NCI-H146 treated with DMSO at 0.1 percent for 48 hours (cell line): ENCODE measurements at regions not wholly inside any gene's neighbourhood (a gene's known extent, or its start where the extent isn't known, plus 50 kb on each side); places are given as distances from the start of the nearest gene placed in this dataset.

ENCODE experiments used
- DNase-seq: peaks from one replicate; lab custom pipeline; 2025; ENCODE audit not compliant: unreplicated experiment; lab: John Stamatoyannopoulos, UW

- DNase-seq = no peak
Measured at GRCh38 chr6:28766426-28766825, 157.4 kb downstream of the TRIM27 start.

GRCh38 chr6:28767133-28767532 lies 156.7 kb downstream of the TRIM27 start:
- no peak for DNase-seq

DNA sequence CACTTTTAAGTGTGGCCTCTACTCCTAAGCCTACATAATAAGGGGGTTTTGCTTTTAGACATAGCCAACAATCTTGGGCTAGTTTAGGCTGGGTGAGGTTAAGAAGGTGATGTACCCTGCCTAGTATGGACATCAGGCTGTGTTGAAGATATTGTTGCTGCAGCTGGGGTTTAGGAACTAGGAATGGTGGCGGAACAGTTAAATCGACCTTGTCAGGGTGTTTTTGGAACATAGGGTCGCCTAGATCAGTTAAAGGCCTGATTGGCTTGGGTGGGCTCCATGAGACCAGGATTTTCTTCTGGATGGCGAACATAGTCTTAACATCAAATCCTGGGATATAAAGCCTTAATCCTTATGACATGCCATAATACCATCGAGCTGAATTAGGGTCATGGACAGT lies 156.1 kb downstream of the TRIM27 start:
- no peak for DNase-seq

- DNase-seq = no peak
Measured at GRCh38 chr6:28768187-28768913, 155.4 kb downstream of the TRIM27 start.

DNA sequence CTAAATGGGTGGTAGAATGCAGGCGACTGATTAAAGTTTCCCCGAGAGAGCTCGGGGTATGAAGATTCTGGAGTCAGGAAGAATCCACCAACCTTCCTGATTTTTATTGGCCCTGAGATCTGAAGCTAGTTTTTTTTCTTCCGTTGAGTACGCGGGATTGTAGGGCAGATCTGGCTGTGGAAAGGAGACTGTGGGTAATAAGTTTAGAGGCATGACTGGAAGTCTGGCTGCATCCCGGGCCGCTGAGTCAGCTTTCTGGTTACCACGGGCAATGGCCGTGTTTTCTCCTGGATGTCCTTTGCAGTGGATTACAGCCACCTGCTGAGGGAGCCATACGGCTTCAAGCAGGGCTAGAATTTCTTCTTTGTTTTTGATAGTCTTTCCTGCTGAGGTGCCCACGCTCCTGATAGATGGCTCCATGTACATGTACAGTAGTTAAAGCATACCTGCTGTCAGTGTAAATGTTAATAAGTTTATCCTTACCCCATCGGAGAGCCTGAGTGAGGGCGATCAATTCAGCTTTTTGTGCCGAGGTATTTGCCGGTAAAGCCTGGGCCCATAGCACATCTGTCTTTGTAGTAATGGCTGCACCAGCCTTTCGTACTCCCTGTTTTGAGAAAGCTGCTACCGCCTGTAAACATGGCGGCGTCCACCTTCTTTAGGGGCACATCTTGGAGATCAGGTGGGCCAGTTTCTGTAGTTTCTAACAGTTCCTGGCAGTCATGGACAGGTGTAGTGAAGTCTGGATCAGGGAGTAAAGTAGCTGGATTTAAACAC lies 154.0 kb downstream of the TRIM27 start:
- no peak for DNase-seq

- no peak for DNase-seq
Measured at GRCh38 chr6:28770732-28771131, 153.1 kb downstream of the TRIM27 start.

GRCh38 chr6:28771401-28772267 lies 152.2 kb downstream of the TRIM27 start:
- no peak for DNase-seq

- DNase-seq = no peak
Measured at GRCh38 chr6:28772480-28773381, 151.1 kb downstream of the TRIM27 start.

DNA sequence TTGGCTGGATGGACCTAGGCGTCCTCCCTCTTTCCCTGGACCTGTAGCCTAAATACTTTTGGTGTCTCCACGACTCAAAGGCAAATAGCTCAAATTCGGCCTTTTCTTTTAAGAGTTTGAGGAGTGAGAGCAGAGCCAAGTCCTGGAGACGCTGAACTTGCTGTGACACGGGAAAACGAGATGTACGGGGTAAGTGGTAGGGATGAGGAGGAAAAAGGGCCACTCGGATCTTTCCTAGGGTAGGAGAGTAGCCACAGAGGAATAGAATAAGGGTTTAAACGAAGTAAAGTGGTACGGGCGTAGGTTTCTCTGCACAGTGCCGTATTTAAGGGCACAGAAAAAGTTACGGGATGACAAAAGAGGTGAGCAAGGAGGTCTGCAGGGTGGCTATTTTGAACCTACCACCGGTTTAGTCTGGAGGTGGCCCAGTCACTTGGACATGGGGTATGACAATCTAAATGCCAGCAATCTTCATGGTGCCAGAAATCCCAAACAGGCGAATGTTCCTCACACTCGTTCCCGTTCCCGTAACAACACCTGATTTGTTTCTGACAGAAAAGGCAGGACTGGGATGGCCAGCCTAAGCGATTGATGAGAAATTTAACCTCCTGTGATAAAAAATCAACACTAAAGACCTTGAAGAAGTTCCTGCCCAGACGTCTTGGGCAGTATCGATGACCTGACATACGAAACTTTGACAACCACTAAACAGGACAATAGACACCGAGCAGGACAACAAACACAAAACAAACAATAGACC lies 149.3 kb downstream of the TRIM27 start:
- DNase-seq = no peak

- no peak for DNase-seq
Measured at GRCh38 chr6:28775052-28775376, 148.8 kb downstream of the TRIM27 start.

GRCh38 chr6:28775405-28776129 lies 148.2 kb downstream of the TRIM27 start:
- no peak for DNase-seq

GRCh38 chr6:28776269-28777146 lies 147.3 kb downstream of the TRIM27 start:
- no peak for DNase-seq

DNA sequence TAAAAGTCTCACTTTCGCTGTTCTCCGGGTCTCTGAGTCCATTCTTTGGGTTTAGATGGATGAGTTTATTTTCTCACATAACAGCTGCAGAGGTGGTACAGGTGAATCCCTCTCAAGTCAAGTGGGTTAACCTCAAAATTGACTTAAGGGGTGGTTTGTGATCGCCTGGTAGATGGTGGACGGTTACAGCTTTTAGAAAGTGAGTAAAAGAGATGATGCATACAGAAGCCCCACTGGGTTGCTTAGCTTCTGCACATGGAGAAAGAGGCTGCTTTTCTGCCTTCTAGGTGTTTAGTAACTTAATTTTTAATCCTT lies 146.7 kb downstream of the TRIM27 start:
- no peak for DNase-seq

GRCh38 chr6:28782113-28782673 lies 141.6 kb downstream of the TRIM27 start:
- DNase-seq = no peak

DNA sequence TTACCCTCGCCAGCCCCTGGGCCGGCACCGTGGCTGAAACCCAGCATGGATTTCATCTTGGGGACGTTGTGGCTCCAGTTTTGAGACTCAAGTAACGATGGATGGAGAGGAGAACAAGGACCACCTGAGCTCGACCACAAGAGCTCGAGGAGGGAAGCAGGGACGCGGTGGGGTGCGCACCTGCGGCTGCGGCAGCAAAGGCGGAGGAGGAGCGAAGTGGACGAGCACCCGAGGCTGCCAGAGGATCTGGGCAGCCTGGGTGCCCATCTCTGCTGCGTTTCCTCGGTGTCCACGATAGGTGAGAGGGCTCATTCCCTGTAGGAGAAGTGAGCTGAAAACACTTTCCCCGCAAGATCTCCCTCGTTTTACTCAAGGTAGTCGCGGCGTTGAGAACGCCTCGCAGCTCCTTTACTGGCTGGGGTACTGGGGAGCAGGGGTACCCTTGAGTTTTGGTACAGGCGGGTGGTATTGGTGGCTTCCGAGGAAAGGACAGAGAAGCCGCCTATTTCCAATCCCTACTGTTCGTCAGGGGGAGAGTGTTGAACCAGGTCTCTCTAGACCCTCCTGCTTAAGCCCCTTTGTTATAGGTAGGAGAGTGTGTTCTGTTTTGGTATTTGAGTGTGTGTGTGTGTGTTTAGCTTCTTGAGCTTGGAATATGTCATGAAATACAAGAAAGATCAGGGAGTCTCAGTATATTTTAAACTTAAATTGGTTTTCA lies 137.7 kb downstream of the TRIM27 start:
- no peak for DNase-seq

DNA sequence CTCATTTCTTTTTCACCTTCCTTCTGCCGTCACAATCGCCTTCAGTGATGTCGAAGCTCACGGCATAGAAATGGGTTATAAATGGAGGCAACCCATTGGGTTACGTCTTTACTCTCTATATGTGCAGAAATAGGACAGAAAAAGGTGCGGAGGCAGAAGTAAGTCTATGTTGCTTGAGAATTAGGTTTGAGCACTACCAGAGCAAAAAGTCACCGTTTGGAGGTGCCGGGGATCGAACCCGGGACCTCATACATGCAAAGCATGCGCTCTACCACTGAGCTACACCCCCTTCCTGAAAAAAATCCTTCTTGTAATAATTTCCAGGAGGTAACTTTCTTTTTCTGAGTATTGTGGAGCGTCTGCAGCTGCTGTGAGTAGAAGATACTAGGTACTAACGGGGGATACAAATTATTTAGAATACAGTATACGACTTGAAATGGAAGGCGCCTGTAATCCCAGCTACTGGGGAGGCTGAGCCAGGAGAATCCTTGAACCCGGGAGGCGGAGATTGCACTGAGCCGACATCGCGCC lies 134.2 kb downstream of the TRIM27 start:
- no peak for DNase-seq

- no peak for DNase-seq
Measured at GRCh38 chr6:28791002-28791383, 132.8 kb downstream of the TRIM27 start.
